NT2/D1 (cell line): ENCODE measurements at regions not wholly inside any gene's neighbourhood (a gene's known extent, or its start where the extent isn't known, plus 50 kb on each side); places are given as distances from the start of the nearest gene placed in this dataset.

Experiments used
- SUZ12 ChIP-seq: IDR thresholded peaks from 2 replicates; pipeline ENCODE4 v1.6.1; 2011; ENCODE audit not compliant: insufficient read length, insufficient read depth; ENCODE audit errors: extremely low read depth
- YY1 ChIP-seq: IDR thresholded peaks from 2 replicates; pipeline ENCODE4 v1.6.1; 2011; ENCODE audit not compliant: insufficient read length, insufficient read depth

DNA sequence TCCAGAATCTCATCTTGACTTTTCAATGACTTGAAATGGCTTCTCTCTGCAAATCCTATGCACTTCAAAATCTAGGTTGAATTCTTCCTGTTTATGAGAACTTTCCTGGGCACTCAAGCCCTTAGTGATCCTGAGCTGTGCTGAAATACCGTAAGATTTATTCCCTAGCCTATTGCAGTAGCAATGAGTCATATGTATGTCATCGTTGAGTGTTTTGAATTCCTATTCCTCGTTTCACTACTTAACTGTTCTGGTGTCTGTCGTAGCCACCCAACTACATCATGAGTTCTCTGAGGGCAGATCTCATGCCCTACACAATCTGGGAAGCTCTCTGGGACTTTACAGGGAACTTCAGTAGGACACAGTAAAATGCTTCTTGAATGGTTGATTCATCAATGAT, 190.8 kb upstream of the TMEM132C start:
- TF ChIP-seq YY1 (no peak), SUZ12 (no peak)
